ENCODE measurements at regions not wholly inside any gene's neighbourhood (a gene's known extent, or its start where the extent isn't known, plus 50 kb on each side); places are given as distances from the start of the nearest gene placed in this dataset.

- H3K27me3 ChIP-seq (ENCODE audit: insufficient read depth, insufficient read length) = no peaks in the 10 kb centered on the region
- TF ChIP-seq SUZ12 (IDR thresholded peaks at IDR 0.05; ENCODE audit: extremely low read depth, insufficient read depth, insufficient read length) (no peak), ZNF274 (IDR thresholded peaks at IDR 0.05; ENCODE audit: low read depth, low read length) (no peak), YY1 (IDR thresholded peaks at IDR 0.05; ENCODE audit: insufficient read depth, insufficient read length) (no peak)
- DNase-seq (ENCODE audit: low read depth, low spot score) = no peak
- no peaks in the 10 kb centered on the region for H3K4me1 ChIP-seq (ENCODE audit: insufficient read depth, insufficient read length)
- H3K9ac ChIP-seq (ENCODE audit: insufficient read length, low read depth) = no peak overlapping the region
- H3K9me3 ChIP-seq (ENCODE audit: insufficient read depth, low read length) = no peaks in the 10 kb centered on the region
- no peaks in the 10 kb centered on the region for H3K36me3 ChIP-seq (ENCODE audit: insufficient read depth, insufficient read length, low read length)
- H3K4me3 ChIP-seq (ENCODE audit: insufficient read length, low read depth) = no peak overlapping the region
Measured at GRCh38 chr3:181302960-181303359, 313.4 kb upstream of the DNAJC19 start.

GRCh38 chr3:181300033-181300432, 310.5 kb upstream of the DNAJC19 start:
- TF ChIP-seq SUZ12 (IDR thresholded peaks at IDR 0.05; ENCODE audit: extremely low read depth, insufficient read depth, insufficient read length) (no peak), YY1 (IDR thresholded peaks at IDR 0.05; ENCODE audit: insufficient read depth, insufficient read length) (no peak), ZNF274 (IDR thresholded peaks at IDR 0.05; ENCODE audit: low read depth, low read length) (no peak)
- H3K9ac ChIP-seq (ENCODE audit: insufficient read length, low read depth) = no peak overlapping the region
- DNase-seq (ENCODE audit: low read depth, low spot score) = no peak
- H3K9me3 ChIP-seq (ENCODE audit: insufficient read depth, low read length) = no peaks in the 10 kb centered on the region
- H3K27me3 ChIP-seq (ENCODE audit: insufficient read depth, insufficient read length) = no peaks in the 10 kb centered on the region
- H3K36me3 ChIP-seq (ENCODE audit: insufficient read depth, insufficient read length, low read length) = no peaks in the 10 kb centered on the region
- H3K4me3 ChIP-seq (ENCODE audit: insufficient read length, low read depth) = no peak overlapping the region
- no peaks in the 10 kb centered on the region for H3K4me1 ChIP-seq (ENCODE audit: insufficient read depth, insufficient read length)

DNA sequence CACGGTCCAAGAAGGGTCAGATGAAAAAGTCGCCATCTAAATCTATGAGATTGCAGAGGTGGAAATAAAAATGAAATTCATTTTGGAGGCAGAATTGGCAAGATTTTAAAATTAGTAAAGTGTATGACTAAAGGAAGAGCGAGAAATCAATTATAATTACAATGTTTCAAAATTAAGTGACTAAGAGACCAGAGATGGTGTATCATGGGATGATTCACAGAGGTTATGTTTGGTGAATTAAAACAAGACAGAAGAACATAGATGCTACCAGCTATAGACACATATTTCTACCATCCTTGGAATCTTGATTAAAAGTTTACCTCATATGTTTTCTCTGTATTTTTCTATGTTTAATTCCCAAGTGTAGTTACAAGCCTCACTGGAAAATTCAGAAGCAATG, 308.9 kb upstream of the DNAJC19 start:
- Histone ChIP-seq H3K36me3 (ENCODE audit: insufficient read depth, insufficient read length, low read length) (no peaks in the 10 kb centered on the region), H3K9ac (ENCODE audit: insufficient read length, low read depth) (no peak overlapping the region), H3K27me3 (ENCODE audit: insufficient read depth, insufficient read length) (no peaks in the 10 kb centered on the region), H3K4me1 (ENCODE audit: insufficient read depth, insufficient read length) (no peaks in the 10 kb centered on the region), H3K9me3 (ENCODE audit: insufficient read depth, low read length) (no peaks in the 10 kb centered on the region), H3K4me3 (ENCODE audit: insufficient read length, low read depth) (no peak overlapping the region)
- no peak for TF ChIP-seq YY1 (IDR thresholded peaks at IDR 0.05; ENCODE audit: insufficient read depth, insufficient read length)
- no peak for DNase-seq (ENCODE audit: low read depth, low spot score)

GRCh38 chr3:181292984-181293383, 303.4 kb upstream of the DNAJC19 start:
- Histone ChIP-seq H3K9me3 (ENCODE audit: insufficient read depth, low read length) (no peaks in the 10 kb centered on the region), H3K4me3 (ENCODE audit: insufficient read length, low read depth) (no peak overlapping the region), H3K36me3 (ENCODE audit: insufficient read depth, insufficient read length, low read length) (no peaks in the 10 kb centered on the region), H3K4me1 (ENCODE audit: insufficient read depth, insufficient read length) (no peaks in the 10 kb centered on the region), H3K27me3 (ENCODE audit: insufficient read depth, insufficient read length) (no peaks in the 10 kb centered on the region), H3K9ac (ENCODE audit: insufficient read length, low read depth) (no peak overlapping the region)
- no peak for TF ChIP-seq SUZ12 (IDR thresholded peaks at IDR 0.05; ENCODE audit: extremely low read depth, insufficient read depth, insufficient read length)
- no peak for TF ChIP-seq ZNF274 (IDR thresholded peaks at IDR 0.05; ENCODE audit: low read depth, low read length)
- TF ChIP-seq YY1 (IDR thresholded peaks at IDR 0.05; ENCODE audit: insufficient read depth, insufficient read length) = no peak
- DNase-seq (ENCODE audit: low read depth, low spot score) = no peak

- H3K4me1 ChIP-seq (ENCODE audit: insufficient read depth, insufficient read length) = no peaks in the 10 kb centered on the region
- no peak overlapping the region for H3K4me3 ChIP-seq (ENCODE audit: insufficient read length, low read depth)
- no peak overlapping the region for H3K9ac ChIP-seq (ENCODE audit: insufficient read length, low read depth)
- H3K36me3 ChIP-seq (ENCODE audit: insufficient read depth, insufficient read length, low read length) = no peaks in the 10 kb centered on the region
- H3K27me3 ChIP-seq (ENCODE audit: insufficient read depth, insufficient read length) = no peaks in the 10 kb centered on the region
- no peak for DNase-seq (ENCODE audit: low read depth, low spot score)
- TF ChIP-seq ZNF274 (IDR thresholded peaks at IDR 0.05; ENCODE audit: low read depth, low read length) (no peak), YY1 (IDR thresholded peaks at IDR 0.05; ENCODE audit: insufficient read depth, insufficient read length) (no peak), SUZ12 (IDR thresholded peaks at IDR 0.05; ENCODE audit: extremely low read depth, insufficient read depth, insufficient read length) (no peak)
- H3K9me3 ChIP-seq (ENCODE audit: insufficient read depth, low read length) = no peaks in the 10 kb centered on the region
Measured at GRCh38 chr3:181290941-181291340, 301.4 kb upstream of the DNAJC19 start.

- Histone ChIP-seq H3K9me3 (ENCODE audit: insufficient read depth, low read length) (no peaks in the 10 kb centered on the region), H3K9ac (ENCODE audit: insufficient read length, low read depth) (no peak overlapping the region), H3K36me3 (ENCODE audit: insufficient read depth, insufficient read length, low read length) (no peaks in the 10 kb centered on the region), H3K27me3 (ENCODE audit: insufficient read depth, insufficient read length) (no peaks in the 10 kb centered on the region), H3K4me3 (ENCODE audit: insufficient read length, low read depth) (no peak overlapping the region), H3K4me1 (ENCODE audit: insufficient read depth, insufficient read length) (no peaks in the 10 kb centered on the region)
- TF ChIP-seq SUZ12 (IDR thresholded peaks at IDR 0.05; ENCODE audit: extremely low read depth, insufficient read depth, insufficient read length) = no peak
- TF ChIP-seq ZNF274 (IDR thresholded peaks at IDR 0.05; ENCODE audit: low read depth, low read length) = no peak
- no peak for TF ChIP-seq YY1 (IDR thresholded peaks at IDR 0.05; ENCODE audit: insufficient read depth, insufficient read length)
- DNase-seq (ENCODE audit: low read depth, low spot score) = no peak
Measured at GRCh38 chr3:181289306-181289705, 299.8 kb upstream of the DNAJC19 start.

- Histone ChIP-seq H3K9me3 (ENCODE audit: insufficient read depth, low read length) (no peaks in the 10 kb centered on the region), H3K36me3 (ENCODE audit: insufficient read depth, insufficient read length, low read length) (no peaks in the 10 kb centered on the region), H3K4me3 (ENCODE audit: insufficient read length, low read depth) (no peak overlapping the region), H3K27me3 (ENCODE audit: insufficient read depth, insufficient read length) (no peaks in the 10 kb centered on the region), H3K4me1 (ENCODE audit: insufficient read depth, insufficient read length) (no peaks in the 10 kb centered on the region), H3K9ac (ENCODE audit: insufficient read length, low read depth) (no peak overlapping the region)
- DNase-seq (ENCODE audit: low read depth, low spot score) = no peak
- TF ChIP-seq YY1 (IDR thresholded peaks at IDR 0.05; ENCODE audit: insufficient read depth, insufficient read length) = no peak
- TF ChIP-seq ZNF274 (IDR thresholded peaks at IDR 0.05; ENCODE audit: low read depth, low read length) = no peak
- no peak for TF ChIP-seq SUZ12 (IDR thresholded peaks at IDR 0.05; ENCODE audit: extremely low read depth, insufficient read depth, insufficient read length)
Measured at GRCh38 chr3:181288145-181288544, 298.6 kb upstream of the DNAJC19 start.

- H3K9me3 ChIP-seq (ENCODE audit: insufficient read depth, low read length) = no peaks in the 10 kb centered on the region
- no peak overlapping the region for H3K4me3 ChIP-seq (ENCODE audit: insufficient read length, low read depth)
- H3K9ac ChIP-seq (ENCODE audit: insufficient read length, low read depth) = no peak overlapping the region
- no peak for DNase-seq (ENCODE audit: low read depth, low spot score)
- no peaks in the 10 kb centered on the region for H3K27me3 ChIP-seq (ENCODE audit: insufficient read depth, insufficient read length)
- no peaks in the 10 kb centered on the region for H3K4me1 ChIP-seq (ENCODE audit: insufficient read depth, insufficient read length)
- no peaks in the 10 kb centered on the region for H3K36me3 ChIP-seq (ENCODE audit: insufficient read depth, insufficient read length, low read length)
- no peak for TF ChIP-seq ZNF274 (IDR thresholded peaks at IDR 0.05; ENCODE audit: low read depth, low read length)
- no peak for TF ChIP-seq YY1 (IDR thresholded peaks at IDR 0.05; ENCODE audit: insufficient read depth, insufficient read length)
- no peak for TF ChIP-seq SUZ12 (IDR thresholded peaks at IDR 0.05; ENCODE audit: extremely low read depth, insufficient read depth, insufficient read length)
Measured at GRCh38 chr3:181279239-181279565, 289.7 kb upstream of the DNAJC19 start.

Measured in NT2/D1 (cell line).